KOPT-K1 (cell line): ENCODE measurements at regions not wholly inside any gene's neighbourhood (a gene's known extent, or its start where the extent isn't known, plus 50 kb on each side); places are given as distances from the start of the nearest gene placed in this dataset.
"Not testable (repeated sequence)": the region's sequence is repeated elsewhere in the genome, so short reads cannot be mapped to it uniquely, and the experiment has no call there.

Experiments
- H3K27ac ChIP-seq: fragments of 200-600 bp; sonication (generic); 2 replicates; pipeline ENCODE4 v1.5.1; 2016; ENCODE audit warnings: antibody characterized with exemption, mild to moderate bottlenecking, low read depth, low read length; ENCODE audit not compliant: poor library complexity, severe bottlenecking
- H3K36me3 ChIP-seq: fragments of 200-600 bp; sonication (generic); 2 replicates; pipeline ENCODE4 v1.5.1; 2017; ENCODE audit warnings: antibody characterized with exemption, mild to moderate bottlenecking, low read length, moderate library complexity; ENCODE audit not compliant: insufficient read depth
- H3K9me3 ChIP-seq: fragments of 200-600 bp; sonication (generic); 2 replicates; pipeline ENCODE4 v1.5.1; 2017; ENCODE audit warnings: antibody characterized with exemption, low read length, mild to moderate bottlenecking; ENCODE audit not compliant: insufficient read depth, poor library complexity, severe bottlenecking

DNA sequence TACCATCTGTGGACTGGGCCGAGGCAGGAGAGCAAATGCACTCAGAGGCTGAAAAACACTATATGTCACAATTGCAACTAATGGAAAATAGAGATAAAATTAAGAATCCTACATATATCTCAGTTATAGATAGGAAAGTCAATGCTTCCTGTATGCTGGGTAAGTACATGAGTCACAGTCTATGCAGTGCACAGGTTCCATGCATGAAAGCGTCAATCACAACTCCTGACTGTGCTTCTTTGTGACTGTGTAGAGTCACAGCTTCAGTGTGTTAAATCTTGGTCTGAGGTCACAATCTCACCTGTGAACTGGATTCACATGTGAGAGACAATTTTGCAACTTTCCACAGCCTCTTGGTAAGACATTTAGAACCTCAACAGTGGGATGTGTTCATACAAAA, 247.2 kb downstream of the RPS4Y2 start:
- Histone ChIP-seq H3K9me3 (no peaks in the 10 kb centered on the region), H3K36me3 (no peaks in the 10 kb centered on the region)

DNA sequence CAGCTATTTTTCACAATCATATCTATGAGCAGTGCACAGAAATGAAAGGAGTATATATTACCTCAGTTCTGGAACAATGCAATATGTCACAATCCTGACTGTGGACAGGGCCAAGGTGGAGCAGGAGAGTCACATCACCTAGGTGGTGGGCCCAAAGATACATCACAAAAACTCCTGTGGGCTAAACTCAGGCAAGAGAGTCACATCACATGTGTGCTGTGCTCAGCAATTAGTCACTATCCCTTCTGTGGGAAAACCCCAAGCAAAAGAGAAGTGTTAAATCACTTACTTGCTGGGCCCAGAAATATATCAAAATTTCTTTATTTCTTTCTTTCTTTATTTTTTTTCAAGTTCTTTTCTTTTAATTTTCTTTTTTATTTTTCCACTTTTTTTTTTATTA, 249.6 kb downstream of the RPS4Y2 start:
- Histone ChIP-seq H3K9me3 (no peaks in the 10 kb centered on the region), H3K36me3 (no peaks in the 10 kb centered on the region), H3K27ac (no peak overlapping the region)

More for the DNA sequence above, 247.2 kb downstream of the RPS4Y2 start:
- no peak overlapping the region for H3K27ac ChIP-seq

DNA sequence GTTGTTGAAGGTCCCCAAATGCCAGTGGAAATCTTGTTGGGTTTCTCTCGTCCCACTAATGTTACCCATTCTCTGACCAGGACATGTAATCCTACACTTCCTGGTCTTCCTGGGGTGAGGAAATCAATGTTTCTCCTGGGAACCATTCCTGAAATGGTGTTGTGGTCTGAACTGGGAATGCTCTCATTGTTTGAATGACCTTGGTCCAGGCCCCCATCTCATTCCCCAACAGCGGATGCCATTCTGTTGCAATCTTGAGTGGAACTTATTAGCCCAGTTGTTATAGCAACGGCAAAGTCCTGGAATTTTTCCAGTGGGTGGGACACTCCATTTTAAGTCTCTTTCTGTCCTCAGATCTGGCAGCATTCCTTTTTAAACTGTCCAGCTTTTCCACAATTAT, 265.9 kb downstream of the RPS4Y2 start:
- H3K36me3 ChIP-seq, result no peaks in the 10 kb centered on the region
- no peaks in the 10 kb centered on the region for H3K9me3 ChIP-seq
- H3K27ac ChIP-seq, result no peak overlapping the region

DNA sequence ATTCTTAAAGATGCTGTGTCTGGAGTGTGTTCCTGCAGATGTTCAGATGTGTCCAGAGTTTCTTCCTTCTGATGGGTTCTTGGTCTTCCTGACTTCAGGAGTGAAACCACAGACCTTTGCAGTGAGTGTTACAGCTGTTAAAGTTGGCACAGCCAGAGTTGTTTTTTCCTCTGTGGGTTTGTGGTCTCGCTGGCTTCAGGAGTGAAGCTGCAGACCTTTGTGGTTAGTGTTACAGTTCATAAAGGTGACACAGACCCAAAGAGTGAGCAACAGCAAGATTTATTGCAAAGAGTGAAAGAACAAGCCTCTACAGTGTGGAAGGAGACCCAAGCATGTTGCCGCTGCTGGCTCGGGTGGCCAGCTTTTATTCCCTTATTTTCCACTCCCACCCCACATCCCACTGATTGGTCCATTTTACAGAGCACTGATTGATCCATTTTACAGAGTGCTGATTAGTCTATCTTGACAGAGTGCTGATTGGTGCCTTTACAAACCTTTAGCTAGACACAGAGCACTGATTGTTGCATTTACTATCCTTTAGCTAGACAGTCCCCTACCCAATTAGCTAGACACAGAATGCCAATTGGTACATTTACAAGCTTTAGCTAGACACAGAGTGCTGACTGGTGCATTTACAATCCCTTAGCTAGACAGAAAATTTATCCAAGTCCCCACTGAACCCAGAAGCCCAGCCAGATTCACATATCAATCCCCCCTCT, 266.6 kb downstream of the RPS4Y2 start:
- H3K36me3 ChIP-seq, result no peaks in the 10 kb centered on the region
- no peaks in the 10 kb centered on the region for H3K9me3 ChIP-seq
- H3K27ac ChIP-seq, result no peak overlapping the region

DNA sequence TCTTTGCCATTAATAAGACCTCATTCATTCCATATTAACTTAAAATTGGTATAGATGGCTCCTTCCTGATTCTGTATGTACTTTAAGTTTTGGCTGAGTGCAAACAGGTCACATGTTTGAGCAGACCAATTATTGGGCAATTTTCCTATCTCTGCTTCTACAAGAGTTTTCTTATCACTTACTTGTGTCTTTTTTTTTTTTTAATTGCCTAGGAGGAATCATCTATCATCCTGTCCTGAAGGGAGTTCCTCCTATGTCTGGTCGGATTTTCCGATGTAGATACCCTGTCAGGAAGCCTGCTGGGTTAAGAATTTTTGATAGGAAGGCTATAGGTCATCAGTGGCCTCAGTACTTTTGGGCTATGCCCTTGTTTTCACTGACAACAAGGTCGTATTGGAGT, 268.0 kb downstream of the RPS4Y2 start:
- no peaks in the 10 kb centered on the region for H3K9me3 ChIP-seq
- no peak overlapping the region for H3K27ac ChIP-seq
- H3K36me3 ChIP-seq, result no peaks in the 10 kb centered on the region

DNA sequence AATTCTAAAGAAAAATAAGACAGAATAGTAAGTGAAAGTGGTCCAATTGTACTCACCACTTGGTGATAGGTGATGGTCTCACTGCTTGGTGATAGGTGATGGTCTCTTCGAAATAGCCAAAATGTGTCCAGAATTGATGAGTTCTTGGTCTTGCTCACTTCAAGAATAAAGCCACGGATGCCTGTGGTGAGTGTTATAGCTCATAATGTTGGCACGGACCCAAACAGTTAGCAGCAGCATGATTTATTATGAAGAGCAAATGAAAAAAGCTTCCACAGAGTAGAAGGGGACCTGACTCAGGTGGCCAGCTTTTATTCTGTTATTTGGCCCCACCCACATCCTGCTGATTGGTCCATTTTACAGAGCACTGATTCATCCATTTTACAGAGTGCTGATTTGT, 272.6 kb downstream of the RPS4Y2 start:
- no peaks in the 10 kb centered on the region for H3K9me3 ChIP-seq
- no peak overlapping the region for H3K27ac ChIP-seq
- no peaks in the 10 kb centered on the region for H3K36me3 ChIP-seq

DNA sequence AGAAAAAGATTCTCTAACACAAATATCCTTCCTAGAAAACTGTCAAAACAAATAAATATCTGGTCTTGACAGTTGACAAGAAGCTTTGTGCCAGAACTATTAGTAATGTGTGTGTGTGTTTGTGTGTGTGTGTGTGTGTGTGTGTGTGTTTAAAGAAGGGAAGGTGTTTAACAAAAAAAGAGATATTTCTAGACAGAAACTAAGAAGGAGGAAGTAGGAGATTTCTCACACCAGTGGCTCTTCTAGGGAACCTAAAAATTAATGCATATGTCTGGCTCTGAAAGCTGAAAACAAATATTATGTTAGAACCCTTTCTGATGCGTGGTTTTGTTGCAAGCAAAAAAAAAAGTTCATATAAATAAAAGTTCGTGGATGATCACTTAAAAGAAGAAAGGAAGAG, 277.5 kb downstream of the RPS4Y2 start:
- Histone ChIP-seq H3K9me3 (no peaks in the 10 kb centered on the region), H3K36me3 (no peaks in the 10 kb centered on the region), H3K27ac (no peak overlapping the region)

DNA sequence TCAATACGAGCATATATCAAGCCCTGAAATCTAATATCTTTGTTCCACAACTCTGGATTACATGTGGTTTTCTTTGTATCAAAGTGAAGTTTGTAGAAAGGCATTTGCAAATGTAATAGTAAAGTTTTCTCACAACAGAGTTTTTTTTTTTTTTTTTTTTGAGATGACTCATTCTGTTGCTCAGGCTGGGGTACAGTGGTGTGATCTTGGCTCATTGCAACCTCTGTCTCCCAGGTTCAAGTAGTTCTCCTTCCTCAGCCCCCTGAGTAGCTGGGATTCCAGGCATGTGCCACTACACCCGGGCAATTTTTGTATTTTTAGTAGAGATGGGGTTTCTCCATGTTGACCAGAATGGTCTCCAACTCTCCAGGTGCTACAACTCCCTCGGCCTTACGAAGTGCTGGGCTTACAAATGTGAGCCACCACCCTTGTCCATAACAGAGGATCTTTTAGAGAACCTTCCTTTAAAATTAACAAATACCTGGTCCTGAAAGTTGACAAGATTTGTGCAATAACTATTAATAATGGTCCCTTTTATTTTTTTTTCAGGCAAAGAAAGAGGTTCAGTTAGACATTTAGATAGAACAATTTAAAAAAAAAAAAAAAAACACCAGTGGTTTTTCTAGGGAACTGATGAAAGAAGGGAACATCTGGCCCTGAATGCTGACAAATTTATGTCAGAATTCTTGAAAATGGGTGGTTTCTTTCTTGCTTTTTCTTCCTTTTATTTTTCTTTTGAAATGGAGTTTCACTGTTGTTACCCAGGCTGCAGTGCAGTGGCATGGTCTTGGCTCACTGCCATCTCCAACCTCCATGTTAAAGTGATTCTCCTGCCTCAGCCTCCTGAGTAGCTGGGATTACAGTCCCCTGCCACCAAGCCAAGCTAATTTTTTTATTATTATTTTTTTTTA, 278.5 kb downstream of the RPS4Y2 start:
- Histone ChIP-seq H3K9me3 (no peaks in the 10 kb centered on the region), H3K36me3 (no peaks in the 10 kb centered on the region), H3K27ac (peak overlapping the region; percentile 34)

DNA sequence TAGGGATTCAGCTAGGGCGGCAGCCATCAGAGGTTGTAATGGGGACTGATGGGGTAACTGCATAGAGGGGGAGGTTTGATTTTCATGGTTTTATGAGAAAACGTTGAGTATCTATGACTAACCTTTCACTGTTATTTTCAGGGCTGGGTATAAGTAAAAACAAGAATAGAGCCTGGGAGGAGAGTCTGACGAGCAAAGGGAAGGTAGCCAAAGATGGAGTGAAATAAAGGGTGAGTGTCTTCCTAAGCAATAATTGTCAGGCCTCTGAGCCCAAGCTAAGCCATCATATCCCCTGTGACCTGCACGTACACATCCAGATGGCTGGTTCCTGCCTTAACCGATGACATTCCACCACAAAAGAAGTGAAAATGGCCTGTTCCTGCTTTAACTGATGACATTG, 281.5 kb downstream of the RPS4Y2 start:
- H3K27ac ChIP-seq, H3K36me3 ChIP-seq, H3K9me3 ChIP-seq: not testable (repeated sequence)

DNA sequence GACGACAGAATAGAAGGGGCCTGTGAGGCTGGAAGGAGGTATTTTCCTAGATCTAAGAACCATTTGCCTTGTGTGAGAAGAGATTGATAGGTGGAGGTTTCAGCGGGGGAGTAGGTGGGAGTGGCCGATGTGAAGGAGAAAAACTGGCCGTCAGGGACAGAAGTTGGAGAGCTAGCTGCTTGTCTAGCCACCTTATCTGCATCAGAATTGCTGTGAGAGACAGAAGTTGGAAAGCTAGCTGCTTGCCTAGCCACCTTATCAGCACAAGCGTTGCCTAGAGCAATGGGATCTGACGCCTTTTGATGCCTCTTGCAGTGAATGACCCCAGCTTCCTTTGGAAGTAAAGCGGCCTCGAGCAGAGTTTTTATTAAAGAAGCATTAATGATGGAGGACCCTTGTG, 283.9 kb downstream of the RPS4Y2 start:
- Histone ChIP-seq H3K27ac (no peak overlapping the region), H3K9me3 (no peaks in the 10 kb centered on the region), H3K36me3 (no peaks in the 10 kb centered on the region)

DNA sequence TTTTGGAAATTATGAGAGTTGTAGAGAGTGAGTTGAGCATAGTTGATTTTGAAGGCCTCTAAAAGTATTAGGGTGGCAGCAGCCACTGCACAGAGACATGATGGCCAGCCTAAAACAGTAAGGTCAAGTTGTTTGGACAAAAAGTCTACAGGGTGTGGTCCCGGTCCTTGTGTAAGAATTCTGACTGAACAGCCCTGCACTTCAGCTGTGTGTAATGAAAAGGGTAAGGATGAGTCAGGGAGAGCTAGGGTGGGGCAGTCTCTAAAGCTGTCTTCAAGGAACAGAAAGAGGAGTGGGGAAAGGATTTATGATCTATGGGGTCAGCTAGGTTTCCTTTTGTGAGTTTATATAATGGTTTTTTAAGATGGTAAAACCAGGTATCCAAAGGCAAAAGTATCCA, 284.8 kb downstream of the RPS4Y2 start:
- not testable (repeated sequence) for H3K36me3 ChIP-seq, H3K9me3 ChIP-seq, H3K27ac ChIP-seq

DNA sequence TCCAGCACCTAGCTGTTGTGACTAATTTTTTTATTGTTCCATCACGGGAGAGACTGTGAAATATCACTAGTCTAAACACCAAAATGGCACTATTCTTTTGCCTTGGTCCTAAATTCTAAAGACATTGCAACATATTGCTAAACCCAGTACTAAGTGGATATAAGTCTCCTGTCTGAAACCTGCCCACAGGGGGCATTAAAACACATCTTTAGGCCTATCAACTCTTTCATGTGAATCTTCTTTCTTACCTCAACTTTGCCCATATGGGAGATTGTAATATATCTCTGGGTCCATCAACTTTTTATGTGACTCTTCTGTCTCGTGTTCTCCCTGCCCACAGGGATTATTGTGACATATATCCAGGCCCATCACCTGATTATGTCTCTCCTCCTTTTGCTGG, 317.2 kb downstream of the RPS4Y2 start:
- Histone ChIP-seq H3K9me3 (no peaks in the 10 kb centered on the region), H3K27ac (no peak overlapping the region), H3K36me3 (no peaks in the 10 kb centered on the region)

DNA sequence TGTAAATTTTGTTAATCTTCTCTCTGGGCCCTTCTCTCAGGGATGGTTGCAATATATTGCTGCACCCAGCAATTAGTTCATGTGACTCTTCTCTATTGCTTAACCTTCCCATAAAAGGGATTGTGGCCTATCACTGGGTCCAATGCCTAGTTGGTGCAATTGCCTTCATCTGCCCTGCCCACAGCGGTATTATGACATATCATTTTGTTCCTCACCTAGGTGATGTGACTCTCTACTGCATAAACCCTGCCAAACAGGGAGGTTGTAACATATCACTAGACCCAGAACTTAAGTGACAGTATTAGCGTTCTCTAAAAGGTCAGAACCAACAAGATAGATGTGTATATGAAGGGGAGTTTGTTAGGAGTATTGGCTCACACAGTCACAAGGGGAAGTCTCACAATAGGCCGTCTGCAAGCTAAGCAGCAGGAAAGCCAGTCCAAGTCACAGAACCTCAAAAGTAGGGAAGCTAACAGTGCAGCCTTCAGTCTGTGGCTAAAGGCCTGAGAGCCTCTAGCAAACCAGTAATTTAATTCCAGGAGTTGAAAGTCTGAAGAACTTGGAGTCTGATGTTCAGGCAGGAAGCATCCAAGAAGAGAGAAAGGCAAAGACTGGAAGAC, 317.8 kb downstream of the RPS4Y2 start:
- Histone ChIP-seq H3K27ac (no peak overlapping the region), H3K9me3 (no peaks in the 10 kb centered on the region), H3K36me3 (no peaks in the 10 kb centered on the region)

DNA sequence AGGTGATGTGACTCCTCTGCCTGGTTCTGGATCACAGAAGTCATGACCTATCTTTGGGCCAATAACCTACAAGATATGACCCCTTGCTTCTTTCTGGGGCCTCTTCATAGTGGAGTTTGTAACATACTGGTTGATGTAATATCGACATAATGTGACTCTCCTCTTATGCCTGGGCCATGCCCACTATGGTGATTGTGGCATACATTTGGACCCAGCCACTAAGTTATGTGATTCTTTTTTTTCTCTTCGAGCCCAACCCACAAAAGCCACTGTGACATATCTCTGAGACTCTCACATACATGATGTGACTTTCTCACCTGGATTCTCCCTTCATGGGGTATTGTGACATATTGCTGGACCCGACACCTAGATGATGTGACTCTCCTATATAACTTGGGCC, 319.8 kb downstream of the RPS4Y2 start:
- H3K9me3 ChIP-seq, result no peaks in the 10 kb centered on the region
- H3K36me3 ChIP-seq, result no peaks in the 10 kb centered on the region
- no peak overlapping the region for H3K27ac ChIP-seq

DNA sequence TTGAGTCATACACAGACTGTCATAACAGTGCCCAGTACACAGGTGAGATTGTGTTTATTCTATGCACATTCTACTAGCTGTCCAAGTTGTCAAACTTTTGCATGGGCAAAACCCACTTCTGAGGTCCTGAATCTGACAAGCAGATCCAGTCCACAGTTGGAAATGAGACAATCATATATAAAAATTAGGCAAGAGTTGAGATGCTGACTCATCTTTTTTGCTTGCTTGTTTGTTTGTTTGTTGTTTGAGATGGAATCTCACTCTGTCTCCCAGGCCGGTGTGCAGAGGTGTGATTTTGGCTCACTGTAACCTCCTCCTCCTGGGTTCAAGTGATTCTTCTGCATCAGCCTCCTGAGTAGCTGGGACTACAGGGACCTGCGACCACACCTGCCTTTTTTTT, 323.8 kb downstream of the RPS4Y2 start:
- H3K27ac ChIP-seq, result no peak overlapping the region

More for the DNA sequence above, 323.8 kb downstream of the RPS4Y2 start:
- Histone ChIP-seq H3K36me3 (no peaks in the 10 kb centered on the region), H3K9me3 (no peaks in the 10 kb centered on the region)
